ENCODE measurements at regions not wholly inside any gene's neighbourhood (a gene's known extent, or its start where the extent isn't known, plus 50 kb on each side); places are given as distances from the start of the nearest gene placed in this dataset.

GRCh38 chr2:121159291-121160071 lies 125.5 kb downstream of the TFCP2L1 start (continued):
- TF ChIP-seq CTCF (IDR thresholded peaks at IDR 0.05 in 2 of 3, conservative IDR thresholded peaks at IDR 0.05 in 1 of 3; ENCODE audit: control insufficient read depth in 2 of 3, extremely low read depth in 1 of 3, insufficient read depth in 1 of 3, low read depth in 3 of 3, low read length in 3 of 3) (no peak), NR2C2 (IDR thresholded peaks at IDR 0.05; ENCODE audit: borderline replicate concordance, control insufficient read depth, insufficient read length, low read depth) (no peak), JUND (IDR thresholded peaks at IDR 0.05; ENCODE audit: low read depth, low read length) (no peak), SUPT20H (IDR thresholded peaks at IDR 0.05; ENCODE audit: borderline replicate concordance, control insufficient read depth, low read depth, low read length) (no peak), PRDM15 (CRISPR knock-in tag; IDR thresholded peaks at IDR 0.05) (no peak), TCF3 (IDR thresholded peaks at IDR 0.05; ENCODE audit: borderline replicate concordance, insufficient read depth, low read depth, low read length) (no peak)
